ENCODE measurements at regions not wholly inside any gene's neighbourhood (a gene's known extent, or its start where the extent isn't known, plus 50 kb on each side); places are given as distances from the start of the nearest gene placed in this dataset.

- TF ChIP-seq CTCF (IDR thresholded peaks at IDR 0.05) (no peak), POLR2A (IDR thresholded peaks at IDR 0.05) (no peak)
Observed at GRCh38 chr1:87976316-87976715, 647.6 kb downstream of the LMO4 start.

All from lower leg skin (tissue), 3 donors.